Adrenal gland (tissue), 5 donors: ENCODE measurements at regions not wholly inside any gene's neighbourhood (a gene's known extent, or its start where the extent isn't known, plus 50 kb on each side); places are given as distances from the start of the nearest gene placed in this dataset.

Experiments
- POLR2A ChIP-seq, 2 donors: fragments of 450-650 bp; IDR thresholded peaks; one replicate each; pipeline ENCODE4 v1.6.1; 2017; ENCODE audit warnings: antibody characterized with exemption in 2 of 2, mild to moderate bottlenecking in 2 of 2, moderate library complexity in 1 of 2
- TF ChIP-seq, protein P1 (sequence below), 6 experiments: fragments of 450-650 bp in 4 of 6; fragments of 200-600 bp in 2 of 6; sonication (generic) in 1 of 6; IDR thresholded peaks; 1 replicate in 5 of 6; 2 replicates in 1 of 6; pipeline versions ENCODE4 v1.5.1 to v1.8.0; 2016 to 2021; ENCODE audit warnings: antibody characterized with exemption in 6 of 6, mild to moderate bottlenecking in 2 of 6, moderate library complexity in 1 of 6
- donor health status: DM: no; HTN: no; CAD: no.

GRCh38 chr6:6952484-6952883 lies 155.3 kb upstream of the RREB1 start:
- TF ChIP-seq, protein P1, sequence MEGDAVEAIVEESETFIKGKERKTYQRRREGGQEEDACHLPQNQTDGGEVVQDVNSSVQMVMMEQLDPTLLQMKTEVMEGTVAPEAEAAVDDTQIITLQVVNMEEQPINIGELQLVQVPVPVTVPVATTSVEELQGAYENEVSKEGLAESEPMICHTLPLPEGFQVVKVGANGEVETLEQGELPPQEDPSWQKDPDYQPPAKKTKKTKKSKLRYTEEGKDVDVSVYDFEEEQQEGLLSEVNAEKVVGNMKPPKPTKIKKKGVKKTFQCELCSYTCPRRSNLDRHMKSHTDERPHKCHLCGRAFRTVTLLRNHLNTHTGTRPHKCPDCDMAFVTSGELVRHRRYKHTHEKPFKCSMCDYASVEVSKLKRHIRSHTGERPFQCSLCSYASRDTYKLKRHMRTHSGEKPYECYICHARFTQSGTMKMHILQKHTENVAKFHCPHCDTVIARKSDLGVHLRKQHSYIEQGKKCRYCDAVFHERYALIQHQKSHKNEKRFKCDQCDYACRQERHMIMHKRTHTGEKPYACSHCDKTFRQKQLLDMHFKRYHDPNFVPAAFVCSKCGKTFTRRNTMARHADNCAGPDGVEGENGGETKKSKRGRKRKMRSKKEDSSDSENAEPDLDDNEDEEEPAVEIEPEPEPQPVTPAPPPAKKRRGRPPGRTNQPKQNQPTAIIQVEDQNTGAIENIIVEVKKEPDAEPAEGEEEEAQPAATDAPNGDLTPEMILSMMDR (IDR thresholded peaks at IDR 0.05) = no peak
- TF ChIP-seq POLR2A (IDR thresholded peaks at IDR 0.05) = no peak
